ENCODE measurements at regions not wholly inside any gene's neighbourhood (a gene's known extent, or its start where the extent isn't known, plus 50 kb on each side); places are given as distances from the start of the nearest gene placed in this dataset.
"Not testable (repeated sequence)": the region's sequence is repeated elsewhere in the genome, so short reads cannot be mapped to it uniquely, and the experiment has no call there.

DNA sequence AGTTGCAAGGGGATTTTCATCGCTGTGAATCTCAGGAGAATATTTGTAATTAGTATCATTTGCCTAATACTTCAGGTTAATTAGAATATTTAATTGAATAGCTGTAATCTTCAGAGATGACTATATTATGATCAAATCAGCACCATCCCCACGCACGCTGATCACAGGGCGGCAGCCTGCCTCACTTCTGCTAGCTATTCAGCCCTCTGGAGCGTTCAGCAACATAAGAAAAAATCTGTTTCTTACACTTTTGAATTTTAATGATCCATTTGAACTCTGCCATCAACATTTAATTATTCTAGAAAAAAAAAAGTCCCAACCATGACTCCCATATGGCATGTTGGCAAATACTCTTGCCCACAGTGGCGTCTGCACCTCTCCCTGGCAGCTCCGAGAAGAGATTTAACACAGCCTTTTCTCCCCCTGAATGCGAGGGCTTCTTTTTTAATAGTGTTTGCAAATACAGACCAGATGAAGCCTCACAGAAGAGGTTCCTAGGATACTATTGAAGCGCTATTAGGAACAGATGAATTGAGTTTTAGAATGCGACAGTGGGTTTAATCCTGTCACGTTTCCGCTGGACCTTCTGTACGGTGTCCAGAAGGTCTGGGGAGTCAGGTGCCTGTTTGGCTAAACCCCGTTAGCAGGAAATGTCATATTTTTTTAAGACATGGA lies 731.9 kb upstream of the SALL3 start:
- TF ChIP-seq, protein P1, sequence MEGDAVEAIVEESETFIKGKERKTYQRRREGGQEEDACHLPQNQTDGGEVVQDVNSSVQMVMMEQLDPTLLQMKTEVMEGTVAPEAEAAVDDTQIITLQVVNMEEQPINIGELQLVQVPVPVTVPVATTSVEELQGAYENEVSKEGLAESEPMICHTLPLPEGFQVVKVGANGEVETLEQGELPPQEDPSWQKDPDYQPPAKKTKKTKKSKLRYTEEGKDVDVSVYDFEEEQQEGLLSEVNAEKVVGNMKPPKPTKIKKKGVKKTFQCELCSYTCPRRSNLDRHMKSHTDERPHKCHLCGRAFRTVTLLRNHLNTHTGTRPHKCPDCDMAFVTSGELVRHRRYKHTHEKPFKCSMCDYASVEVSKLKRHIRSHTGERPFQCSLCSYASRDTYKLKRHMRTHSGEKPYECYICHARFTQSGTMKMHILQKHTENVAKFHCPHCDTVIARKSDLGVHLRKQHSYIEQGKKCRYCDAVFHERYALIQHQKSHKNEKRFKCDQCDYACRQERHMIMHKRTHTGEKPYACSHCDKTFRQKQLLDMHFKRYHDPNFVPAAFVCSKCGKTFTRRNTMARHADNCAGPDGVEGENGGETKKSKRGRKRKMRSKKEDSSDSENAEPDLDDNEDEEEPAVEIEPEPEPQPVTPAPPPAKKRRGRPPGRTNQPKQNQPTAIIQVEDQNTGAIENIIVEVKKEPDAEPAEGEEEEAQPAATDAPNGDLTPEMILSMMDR (IDR thresholded peaks at IDR 0.05; ENCODE audit: low read depth, low read length) = no peak
- no peak for DNase-seq (ENCODE audit: extremely low read depth, low read depth)

DNA sequence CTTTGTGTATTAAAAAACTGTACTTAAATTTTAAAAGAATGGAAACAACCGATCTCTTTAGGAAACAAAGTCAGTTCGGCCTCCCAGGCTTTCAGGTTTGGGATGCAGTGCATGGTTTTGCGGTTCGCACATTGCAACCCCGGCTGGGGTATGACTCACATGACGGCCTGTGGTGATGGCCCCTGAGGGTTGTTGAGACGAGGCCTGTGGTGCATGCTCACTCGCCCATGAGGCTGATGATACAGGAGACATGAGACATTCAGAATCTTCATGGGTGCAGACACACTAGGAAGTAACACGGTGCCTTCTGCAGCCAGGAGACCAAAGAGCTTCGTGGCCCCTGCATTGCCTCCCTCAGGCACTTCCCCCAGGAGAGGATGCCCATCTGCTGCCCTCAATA lies 724.6 kb upstream of the SALL3 start:
- no peak for DNase-seq (ENCODE audit: extremely low read depth, low read depth)
- TF ChIP-seq, protein P1 (IDR thresholded peaks at IDR 0.05; ENCODE audit: low read depth, low read length) = no peak

DNA sequence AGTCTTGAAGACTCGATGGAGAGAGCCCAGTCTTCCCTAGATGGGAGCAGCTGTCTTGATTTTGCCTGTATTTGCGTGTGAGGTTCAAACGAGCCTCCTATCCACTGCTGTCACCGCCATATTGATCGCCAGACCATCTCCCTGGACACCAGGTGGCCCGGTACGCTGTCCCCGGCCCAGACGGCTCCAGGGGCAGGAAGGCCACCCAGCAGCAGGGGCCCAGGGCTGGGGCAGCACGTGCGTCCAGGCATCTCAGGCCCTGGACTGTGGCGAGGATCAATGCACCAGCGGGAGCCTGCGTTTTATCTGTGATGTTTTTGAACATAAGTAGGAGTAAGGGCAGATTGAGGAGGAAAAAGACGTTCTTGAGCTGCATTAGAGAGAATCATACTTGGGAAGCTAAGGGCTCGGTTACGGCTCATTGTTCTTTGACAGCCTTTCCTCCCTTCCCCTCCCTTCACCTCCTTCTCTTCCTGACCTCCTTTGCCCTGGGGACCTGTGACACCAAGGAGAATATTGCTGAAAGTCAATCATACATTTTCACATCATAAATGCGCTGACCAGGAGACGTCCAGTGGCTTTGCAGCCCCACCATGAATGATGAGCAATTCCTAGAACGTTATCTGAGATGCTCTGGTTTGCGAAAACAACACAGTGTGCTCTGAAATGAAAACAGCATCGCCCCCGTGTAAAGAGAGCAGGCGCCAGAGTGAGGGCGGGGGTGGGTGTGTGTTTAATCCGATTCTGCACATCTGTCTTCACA lies 711.2 kb upstream of the SALL3 start:
- DNase-seq (ENCODE audit: extremely low read depth, low read depth) = no peak
- TF ChIP-seq, protein P1 (IDR thresholded peaks at IDR 0.05; ENCODE audit: low read depth, low read length) = no peak

DNA sequence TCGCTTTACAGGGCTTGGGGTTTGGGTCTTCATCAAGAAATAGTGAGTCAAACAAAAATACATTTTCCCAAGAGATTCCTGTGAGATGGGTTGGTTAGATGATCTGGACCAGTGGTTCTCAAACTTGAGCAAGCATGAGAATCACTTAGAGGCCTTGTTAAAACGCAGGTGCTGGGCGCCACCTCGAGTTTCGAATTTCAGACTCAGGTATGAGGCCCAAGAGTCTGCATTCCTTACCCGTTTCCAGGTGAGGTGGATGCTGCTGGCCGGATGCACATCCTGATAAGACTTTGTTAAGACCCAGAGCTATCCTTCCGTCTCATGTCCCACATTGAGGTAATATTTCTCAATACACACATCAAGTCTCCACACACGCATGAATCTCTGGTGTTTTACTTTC lies 707.8 kb upstream of the SALL3 start:
- DNase-seq (ENCODE audit: extremely low read depth, low read depth) = no peak
- TF ChIP-seq, protein P1 (IDR thresholded peaks at IDR 0.05; ENCODE audit: low read depth, low read length) = no peak

DNA sequence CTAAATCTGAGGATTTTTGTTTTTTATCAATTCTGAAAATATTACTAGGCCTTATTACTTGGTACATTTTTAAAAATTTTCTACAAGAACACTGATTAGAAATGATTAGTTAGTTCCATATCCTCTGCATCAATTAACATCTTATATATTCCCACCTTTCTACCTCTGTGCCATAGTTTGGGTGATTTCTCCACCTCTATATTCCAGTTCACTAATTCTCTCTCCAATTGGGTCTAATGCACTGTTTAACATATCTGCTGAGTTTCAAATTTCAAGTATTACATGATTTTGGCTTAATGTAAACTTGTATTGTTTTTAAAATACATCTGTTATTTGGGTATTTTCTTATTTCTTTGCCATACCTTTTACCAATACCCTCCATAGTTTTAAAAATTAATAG lies 705.7 kb upstream of the SALL3 start:
- DNase-seq (ENCODE audit: extremely low read depth, low read depth) = no peak
- TF ChIP-seq, protein P1 (IDR thresholded peaks at IDR 0.05; ENCODE audit: low read depth, low read length) = no peak

DNA sequence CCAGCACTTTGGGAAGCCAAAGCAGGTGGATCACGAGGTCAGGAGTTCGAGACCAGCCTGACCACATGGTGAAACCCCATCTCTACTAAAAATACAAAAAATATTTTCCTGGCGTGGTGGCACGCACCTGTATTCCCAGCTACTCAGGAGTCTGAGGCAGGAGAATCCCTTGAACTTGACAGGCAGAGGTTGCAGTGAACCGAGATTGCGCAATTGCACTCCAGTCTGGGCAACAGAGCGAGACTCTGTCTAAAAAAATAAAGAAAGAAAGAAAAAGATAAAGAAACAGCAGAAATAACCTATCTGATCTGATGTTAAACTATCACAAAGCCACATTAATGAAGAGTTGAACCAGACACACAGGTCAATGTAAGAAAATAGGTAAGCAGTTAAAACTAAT lies 696.2 kb upstream of the SALL3 start:
- not testable (repeated sequence) for DNase-seq (ENCODE audit: extremely low read depth, low read depth)

DNA sequence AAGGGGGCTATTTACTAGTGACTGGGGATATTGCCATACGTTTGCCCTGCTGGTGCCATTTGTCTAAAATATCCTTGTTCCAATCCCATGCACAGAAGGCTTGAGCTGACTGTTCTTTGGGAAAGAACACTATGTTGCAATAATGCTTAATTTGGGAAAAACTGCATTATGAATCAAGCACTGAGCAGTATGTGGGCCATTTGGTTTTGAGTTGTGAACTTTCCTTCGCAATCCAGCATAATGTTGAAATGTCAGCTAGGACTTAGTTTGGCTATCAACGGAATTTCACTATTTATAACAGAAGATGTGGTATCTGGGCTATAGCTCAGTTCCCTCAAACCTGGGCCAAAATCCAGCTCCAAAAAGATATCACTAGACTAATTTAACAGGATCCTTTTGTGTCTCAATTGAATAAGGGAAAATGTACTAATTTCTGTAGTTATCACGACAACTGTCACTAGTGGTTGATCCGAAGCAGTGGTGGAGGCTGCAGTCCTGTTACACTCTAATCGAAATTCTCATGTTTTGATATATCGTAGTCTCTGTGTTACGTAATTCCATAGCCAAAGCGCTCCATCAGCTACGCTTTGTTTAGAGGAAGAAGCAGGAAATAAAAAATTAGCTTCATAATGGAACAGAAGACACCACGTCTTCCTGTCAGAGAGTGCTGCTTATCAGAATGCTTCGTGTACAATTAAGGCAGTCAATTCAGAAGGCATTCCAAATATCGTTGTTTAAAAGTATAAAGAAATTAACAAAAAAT lies 686.8 kb upstream of the SALL3 start:
- no peak for DNase-seq (ENCODE audit: extremely low read depth, low read depth)
- TF ChIP-seq, protein P1 (IDR thresholded peaks at IDR 0.05; ENCODE audit: low read depth, low read length) = no peak

All from AG09319 (cell line).